ENCODE measurements at regions not wholly inside any gene's neighbourhood (a gene's known extent, or its start where the extent isn't known, plus 50 kb on each side); places are given as distances from the start of the nearest gene placed in this dataset.

DNA sequence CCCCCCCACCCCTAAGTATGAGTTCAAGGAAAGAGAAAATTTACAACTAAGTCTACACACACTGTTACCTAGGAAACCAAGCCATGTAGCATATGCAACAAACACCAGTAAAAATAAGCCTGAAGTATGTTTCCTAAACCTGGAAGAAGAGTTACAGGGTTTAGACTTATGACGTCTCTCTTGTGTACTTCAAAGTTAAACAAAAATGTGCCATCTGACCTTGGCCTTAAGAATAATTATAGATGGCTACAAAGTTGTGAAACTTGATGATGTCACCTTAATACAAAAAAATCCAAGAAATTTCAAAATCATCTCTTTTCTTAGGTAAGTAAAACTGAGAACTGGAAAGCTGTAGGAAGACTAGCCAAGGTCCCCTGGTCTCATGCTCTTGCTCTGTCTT is 297.6 kb upstream of the NRXN1 start:
- POLR2A ChIA-PET = no interaction called here
- Histone ChIP-seq H3K4me3 (ENCODE audit: control insufficient read depth in 1 of 7, extremely low read depth in 1 of 7, insufficient read depth in 4 of 7, low read depth in 2 of 7, low read length in 6 of 7) (no peak overlapping the region), H3K9me3 (ENCODE audit: control extremely low read depth in 1 of 5, control insufficient read depth in 4 of 5, insufficient read depth in 2 of 5, low read depth in 1 of 5, low read length in 4 of 5) (peaks cover 0 to 2% (median 0%) of the 10 kb centered on the region in 5 experiments), H3K36me3 (ENCODE audit: control insufficient read depth in 4 of 4, insufficient read depth in 4 of 4, low read length in 3 of 4) (no peaks in the 10 kb centered on the region), H3K4me1 (ENCODE audit: control extremely low read depth in 1 of 4, control insufficient read depth in 4 of 4, insufficient read depth in 4 of 4, low read length in 3 of 4) (no peaks in the 10 kb centered on the region), H3K27ac (ENCODE audit: insufficient read depth in 1 of 2, low read depth in 1 of 2, low read length in 2 of 2, poor library complexity in 1 of 2, severe bottlenecking in 2 of 2) (no peak overlapping the region), H3K27me3 (replicated peaks in 2 of 5; ENCODE audit: control insufficient read depth in 4 of 5, insufficient read depth in 5 of 5, low read length in 4 of 5) (no peaks in the 10 kb centered on the region)
- WGBS (ENCODE audit: insufficient coverage) = 100% methylated on average over 1 of the region's 1 CpG
- DNase-seq = no peak
- CTCF ChIA-PET = no interaction called here

DNA sequence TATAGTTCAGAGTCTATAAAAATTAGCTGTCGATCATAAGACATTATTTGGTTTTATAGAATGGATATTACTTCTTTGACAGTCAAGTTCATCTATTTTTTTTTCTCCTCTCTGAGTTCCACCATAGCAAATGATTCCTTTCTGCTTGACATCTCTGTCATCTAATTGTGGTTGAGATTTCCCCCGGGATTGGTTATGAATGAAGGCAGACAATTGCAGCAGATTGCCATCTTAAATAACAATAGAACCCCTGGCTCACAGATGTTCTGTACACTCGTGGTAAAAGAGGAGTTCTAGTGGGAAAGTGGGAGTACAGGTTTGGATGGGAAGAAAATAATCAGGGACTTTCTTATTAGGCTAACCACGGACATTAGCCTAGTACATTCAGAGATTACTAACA is 292.1 kb upstream of the NRXN1 start:
- WGBS (ENCODE audit: insufficient coverage) = no CpG with 5 or more reads among the region's 4 CpGs
- ChIA-PET CTCF (no interaction called here), POLR2A (no interaction called here)
- H3K36me3 ChIP-seq (ENCODE audit: control insufficient read depth in 4 of 4, insufficient read depth in 4 of 4, low read length in 3 of 4) = no peaks in the 10 kb centered on the region
- H3K9me3 ChIP-seq (ENCODE audit: control extremely low read depth in 1 of 5, control insufficient read depth in 4 of 5, insufficient read depth in 2 of 5, low read depth in 1 of 5, low read length in 4 of 5) = peaks cover 0 to 2% (median 0%) of the 10 kb centered on the region in 5 experiments
- no peak overlapping the region for H3K27ac ChIP-seq (ENCODE audit: insufficient read depth in 1 of 2, low read depth in 1 of 2, low read length in 2 of 2, poor library complexity in 1 of 2, severe bottlenecking in 2 of 2)
- no peaks in the 10 kb centered on the region for H3K27me3 ChIP-seq (replicated peaks in 2 of 5; ENCODE audit: control insufficient read depth in 4 of 5, insufficient read depth in 5 of 5, low read length in 4 of 5)
- no peaks in the 10 kb centered on the region for H3K4me1 ChIP-seq (ENCODE audit: control extremely low read depth in 1 of 4, control insufficient read depth in 4 of 4, insufficient read depth in 4 of 4, low read length in 3 of 4)
- DNase-seq = no peak
- H3K4me3 ChIP-seq (ENCODE audit: control insufficient read depth in 1 of 7, extremely low read depth in 1 of 7, insufficient read depth in 4 of 7, low read depth in 2 of 7, low read length in 6 of 7) = no peak overlapping the region

DNA sequence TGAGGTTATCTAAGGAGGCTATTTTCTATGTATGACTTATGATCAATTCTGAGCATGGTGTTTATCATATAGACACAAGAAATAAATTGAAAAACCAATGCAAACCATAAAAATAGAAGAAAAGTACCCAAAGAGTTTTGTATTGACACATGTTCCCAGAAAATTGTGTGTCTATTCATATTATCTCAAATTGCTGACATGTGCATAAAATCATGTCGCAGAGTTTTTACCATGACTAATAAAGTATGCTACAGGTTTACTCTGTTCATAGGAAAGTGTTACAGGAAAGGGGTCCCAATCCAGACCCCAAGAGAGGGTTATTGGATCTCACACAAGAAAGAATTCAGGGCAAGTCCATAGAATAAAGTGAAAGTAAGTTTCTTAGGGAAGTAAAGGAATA is 290.7 kb upstream of the NRXN1 start:
- no CpG with 5 or more reads among the region's 1 CpG for WGBS (ENCODE audit: insufficient coverage)
- ChIA-PET CTCF (no interaction called here), POLR2A (no interaction called here)

GRCh38 chr2:51304311-51304710 is 272.4 kb upstream of the NRXN1 start:
- no peak for DNase-seq
- no peaks in the 10 kb centered on the region for H3K36me3 ChIP-seq (ENCODE audit: control insufficient read depth in 4 of 4, insufficient read depth in 4 of 4, low read length in 3 of 4)
- ChIA-PET CTCF (interaction anchor here (0.6 kb wide), 1 partner anchor 464 kb away, joined by 3 read pairs; no protein-coding TSS in a partner anchor), POLR2A (no interaction called here)
- WGBS (ENCODE audit: insufficient coverage) = 100% methylated on average over 1 of the region's 1 CpG
- H3K4me1 ChIP-seq (ENCODE audit: control extremely low read depth in 1 of 4, control insufficient read depth in 4 of 4, insufficient read depth in 4 of 4, low read length in 3 of 4) = no peaks in the 10 kb centered on the region
- H3K27me3 ChIP-seq (replicated peaks in 2 of 5; ENCODE audit: control insufficient read depth in 4 of 5, insufficient read depth in 5 of 5, low read length in 4 of 5) = no peaks in the 10 kb centered on the region
- no peak overlapping the region for H3K27ac ChIP-seq (ENCODE audit: insufficient read depth in 1 of 2, low read depth in 1 of 2, low read length in 2 of 2, poor library complexity in 1 of 2, severe bottlenecking in 2 of 2)
- H3K9me3 ChIP-seq (ENCODE audit: control extremely low read depth in 1 of 5, control insufficient read depth in 4 of 5, insufficient read depth in 2 of 5, low read depth in 1 of 5, low read length in 4 of 5) = no peaks in the 10 kb centered on the region
- H3K4me3 ChIP-seq (ENCODE audit: control insufficient read depth in 1 of 7, extremely low read depth in 1 of 7, insufficient read depth in 4 of 7, low read depth in 2 of 7, low read length in 6 of 7) = no peak overlapping the region

More for the DNA sequence above, 290.7 kb upstream of the NRXN1 start:
- H3K4me1 ChIP-seq (ENCODE audit: control extremely low read depth in 1 of 4, control insufficient read depth in 4 of 4, insufficient read depth in 4 of 4, low read length in 3 of 4) = no peaks in the 10 kb centered on the region
- peaks cover 0 to 2% (median 0%) of the 10 kb centered on the region in 5 experiments for H3K9me3 ChIP-seq (ENCODE audit: control extremely low read depth in 1 of 5, control insufficient read depth in 4 of 5, insufficient read depth in 2 of 5, low read depth in 1 of 5, low read length in 4 of 5)
- DNase-seq = no peak
- H3K27me3 ChIP-seq (replicated peaks in 2 of 5; ENCODE audit: control insufficient read depth in 4 of 5, insufficient read depth in 5 of 5, low read length in 4 of 5) = no peaks in the 10 kb centered on the region
- H3K4me3 ChIP-seq (ENCODE audit: control insufficient read depth in 1 of 7, extremely low read depth in 1 of 7, insufficient read depth in 4 of 7, low read depth in 2 of 7, low read length in 6 of 7) = no peak overlapping the region
- H3K36me3 ChIP-seq (ENCODE audit: control insufficient read depth in 4 of 4, insufficient read depth in 4 of 4, low read length in 3 of 4) = no peaks in the 10 kb centered on the region
- H3K27ac ChIP-seq (ENCODE audit: insufficient read depth in 1 of 2, low read depth in 1 of 2, low read length in 2 of 2, poor library complexity in 1 of 2, severe bottlenecking in 2 of 2) = no peak overlapping the region

- H3K4me3 ChIP-seq (ENCODE audit: control insufficient read depth in 1 of 7, extremely low read depth in 1 of 7, insufficient read depth in 4 of 7, low read depth in 2 of 7, low read length in 6 of 7) = no peak overlapping the region
- POLR2A ChIA-PET = no interaction called here
- no peaks in the 10 kb centered on the region for H3K9me3 ChIP-seq (ENCODE audit: control extremely low read depth in 1 of 5, control insufficient read depth in 4 of 5, insufficient read depth in 2 of 5, low read depth in 1 of 5, low read length in 4 of 5)
- no peak for DNase-seq
- H3K4me1 ChIP-seq (ENCODE audit: control extremely low read depth in 1 of 4, control insufficient read depth in 4 of 4, insufficient read depth in 4 of 4, low read length in 3 of 4) = no peaks in the 10 kb centered on the region
- no peaks in the 10 kb centered on the region for H3K27me3 ChIP-seq (replicated peaks in 2 of 5; ENCODE audit: control insufficient read depth in 4 of 5, insufficient read depth in 5 of 5, low read length in 4 of 5)
- WGBS (ENCODE audit: insufficient coverage) = 100% methylated on average over 1 of the region's 4 CpGs
- no peak overlapping the region for H3K27ac ChIP-seq (ENCODE audit: insufficient read depth in 1 of 2, low read depth in 1 of 2, low read length in 2 of 2, poor library complexity in 1 of 2, severe bottlenecking in 2 of 2)
- no peaks in the 10 kb centered on the region for H3K36me3 ChIP-seq (ENCODE audit: control insufficient read depth in 4 of 4, insufficient read depth in 4 of 4, low read length in 3 of 4)
- CTCF ChIA-PET = no interaction called here
Observed at GRCh38 chr2:51301381-51301780, 269.4 kb upstream of the NRXN1 start.

GRCh38 chr2:51299370-51299769 is 267.4 kb upstream of the NRXN1 start:
- Histone ChIP-seq H3K36me3 (ENCODE audit: control insufficient read depth in 4 of 4, insufficient read depth in 4 of 4, low read length in 3 of 4) (no peaks in the 10 kb centered on the region), H3K27me3 (replicated peaks in 2 of 5; ENCODE audit: control insufficient read depth in 4 of 5, insufficient read depth in 5 of 5, low read length in 4 of 5) (no peaks in the 10 kb centered on the region), H3K4me1 (ENCODE audit: control extremely low read depth in 1 of 4, control insufficient read depth in 4 of 4, insufficient read depth in 4 of 4, low read length in 3 of 4) (no peaks in the 10 kb centered on the region), H3K9me3 (ENCODE audit: control extremely low read depth in 1 of 5, control insufficient read depth in 4 of 5, insufficient read depth in 2 of 5, low read depth in 1 of 5, low read length in 4 of 5) (no peaks in the 10 kb centered on the region), H3K27ac (ENCODE audit: insufficient read depth in 1 of 2, low read depth in 1 of 2, low read length in 2 of 2, poor library complexity in 1 of 2, severe bottlenecking in 2 of 2) (no peak overlapping the region), H3K4me3 (ENCODE audit: control insufficient read depth in 1 of 7, extremely low read depth in 1 of 7, insufficient read depth in 4 of 7, low read depth in 2 of 7, low read length in 6 of 7) (no peak overlapping the region)
- ChIA-PET POLR2A (no interaction called here), CTCF (no interaction called here)
- no CpG with 5 or more reads among the region's 1 CpG for WGBS (ENCODE audit: insufficient coverage)
- DNase-seq = no peak

GRCh38 chr2:51297488-51297887 is 265.6 kb upstream of the NRXN1 start:
- Histone ChIP-seq H3K4me1 (ENCODE audit: control extremely low read depth in 1 of 4, control insufficient read depth in 4 of 4, insufficient read depth in 4 of 4, low read length in 3 of 4) (no peaks in the 10 kb centered on the region), H3K36me3 (ENCODE audit: control insufficient read depth in 4 of 4, insufficient read depth in 4 of 4, low read length in 3 of 4) (no peaks in the 10 kb centered on the region), H3K27ac (ENCODE audit: insufficient read depth in 1 of 2, low read depth in 1 of 2, low read length in 2 of 2, poor library complexity in 1 of 2, severe bottlenecking in 2 of 2) (no peak overlapping the region), H3K9me3 (ENCODE audit: control extremely low read depth in 1 of 5, control insufficient read depth in 4 of 5, insufficient read depth in 2 of 5, low read depth in 1 of 5, low read length in 4 of 5) (no peaks in the 10 kb centered on the region), H3K4me3 (ENCODE audit: control insufficient read depth in 1 of 7, extremely low read depth in 1 of 7, insufficient read depth in 4 of 7, low read depth in 2 of 7, low read length in 6 of 7) (no peak overlapping the region), H3K27me3 (replicated peaks in 2 of 5; ENCODE audit: control insufficient read depth in 4 of 5, insufficient read depth in 5 of 5, low read length in 4 of 5) (no peaks in the 10 kb centered on the region)
- POLR2A ChIA-PET = no interaction called here
- CTCF ChIA-PET = no interaction called here
- DNase-seq = no peak
- WGBS (ENCODE audit: insufficient coverage) = no CpG with 5 or more reads among the region's 1 CpG

Data from common myeloid progenitor, CD34-positive (primary cell).